ENCODE measurements at regions not wholly inside any gene's neighbourhood (a gene's known extent, or its start where the extent isn't known, plus 50 kb on each side); places are given as distances from the start of the nearest gene placed in this dataset.

DNA sequence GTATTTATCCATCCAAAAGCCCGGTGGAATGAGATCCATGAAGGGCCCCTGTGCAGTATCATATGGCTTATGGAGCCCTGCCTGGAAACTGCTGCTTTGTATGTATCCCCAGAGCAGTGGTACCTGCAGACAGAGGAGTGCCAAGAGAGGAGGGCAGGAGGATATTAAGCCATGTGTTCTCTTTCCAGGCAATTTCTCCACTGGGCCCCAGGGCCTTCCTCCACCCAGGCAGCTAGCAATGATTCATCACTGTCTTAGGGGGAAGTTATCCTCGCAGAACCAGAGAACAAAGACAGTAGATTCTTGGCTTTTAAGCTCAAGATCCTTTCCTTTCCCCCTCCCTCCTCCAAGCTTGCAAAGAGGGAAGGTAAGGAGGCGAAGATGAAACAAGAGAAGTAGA, 98.1 kb downstream of the LRRC30 start:
- CTCF ChIA-PET, result interaction anchor here (0.6 to 1.0 kb wide), 2 partner anchors 9 to 25 kb away, joined by 3 read pairs; no protein-coding TSS in a partner anchor
- Histone ChIP-seq H3K27ac (ENCODE audit: extremely low read depth, low read depth, low read length) (no peak overlapping the region), H3K4me1 (ENCODE audit: control insufficient read depth, insufficient read depth, low read length) (no peaks in the 10 kb centered on the region), H3K9me3 (ENCODE audit: control insufficient read depth, insufficient read depth, low read depth, low read length) (no peaks in the 10 kb centered on the region), H3K36me3 (ENCODE audit: control insufficient read depth in 2 of 2, insufficient read depth in 1 of 2, low read length in 2 of 2) (no peaks in the 10 kb centered on the region), H3K4me3 (ENCODE audit: low read depth, low read length) (no peak overlapping the region)
- POLR2A ChIA-PET, result no interaction called here
- TF ChIP-seq ZNF621 (tag by site-specific recombination; IDR thresholded peaks at IDR 0.05) (no peak), ZNF280D (tag by site-specific recombination; IDR thresholded peaks at IDR 0.05) (no peak), ZNF792 (tag by site-specific recombination; IDR thresholded peaks at IDR 0.05) (no peak), WT1 (tag by site-specific recombination; IDR thresholded peaks at IDR 0.05) (no peak), ZNF174 (tag by site-specific recombination; IDR thresholded peaks at IDR 0.05) (no peak), ZNF10 (tag by site-specific recombination; IDR thresholded peaks at IDR 0.05) (no peak), ZNF398 (tag by site-specific recombination; IDR thresholded peaks at IDR 0.05) (no peak), ZNF585B (tag by site-specific recombination; IDR thresholded peaks at IDR 0.05) (no peak), ZNF23 (tag by site-specific recombination; IDR thresholded peaks at IDR 0.05; ENCODE audit: borderline replicate concordance) (no peak)
- TF ChIP-seq, protein P1, sequence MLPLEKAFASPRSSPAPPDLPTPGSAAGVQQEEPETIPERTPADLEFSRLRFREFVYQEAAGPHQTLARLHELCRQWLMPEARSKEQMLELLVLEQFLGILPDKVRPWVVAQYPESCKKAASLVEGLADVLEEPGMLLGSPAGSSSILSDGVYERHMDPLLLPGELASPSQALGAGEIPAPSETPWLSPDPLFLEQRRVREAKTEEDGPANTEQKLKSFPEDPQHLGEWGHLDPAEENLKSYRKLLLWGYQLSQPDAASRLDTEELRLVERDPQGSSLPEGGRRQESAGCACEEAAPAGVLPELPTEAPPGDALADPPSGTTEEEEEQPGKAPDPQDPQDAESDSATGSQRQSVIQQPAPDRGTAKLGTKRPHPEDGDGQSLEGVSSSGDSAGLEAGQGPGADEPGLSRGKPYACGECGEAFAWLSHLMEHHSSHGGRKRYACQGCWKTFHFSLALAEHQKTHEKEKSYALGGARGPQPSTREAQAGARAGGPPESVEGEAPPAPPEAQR (tag by site-specific recombination; IDR thresholded peaks at IDR 0.05), result no peak

- no peak overlapping the region for H3K4me3 ChIP-seq (ENCODE audit: low read depth, low read length)
- no peaks in the 10 kb centered on the region; the same call in 1 of the 2 replicates for H3K4me1 ChIP-seq (ENCODE audit: control insufficient read depth, insufficient read depth, low read length)
- H3K9me3 ChIP-seq (ENCODE audit: control insufficient read depth, insufficient read depth, low read depth, low read length), result no peaks in the 10 kb centered on the region
- H3K27ac ChIP-seq (ENCODE audit: extremely low read depth, low read depth, low read length), result no peak overlapping the region
- POLR2A ChIA-PET, result no interaction called here
- TF ChIP-seq ZNF529 (tag by site-specific recombination; IDR thresholded peaks at IDR 0.05; ENCODE audit: insufficient replicate concordance) (no peak), BCL11B (tag by site-specific recombination; IDR thresholded peaks at IDR 0.05; ENCODE audit: low read depth) (no peak), AEBP2 (tag by site-specific recombination; IDR thresholded peaks at IDR 0.05; ENCODE audit: borderline replicate concordance) (no peak), EGR2 (tag by site-specific recombination; IDR thresholded peaks at IDR 0.05; ENCODE audit: low read depth) (no peak), ZNF558 (tag by site-specific recombination; IDR thresholded peaks at IDR 0.05) (no peak), ZBTB10 (tag by site-specific recombination; IDR thresholded peaks at IDR 0.05) (no peak), ZNF639 (tag by site-specific recombination; IDR thresholded peaks at IDR 0.05) (no peak)
- TF ChIP-seq, protein P2, sequence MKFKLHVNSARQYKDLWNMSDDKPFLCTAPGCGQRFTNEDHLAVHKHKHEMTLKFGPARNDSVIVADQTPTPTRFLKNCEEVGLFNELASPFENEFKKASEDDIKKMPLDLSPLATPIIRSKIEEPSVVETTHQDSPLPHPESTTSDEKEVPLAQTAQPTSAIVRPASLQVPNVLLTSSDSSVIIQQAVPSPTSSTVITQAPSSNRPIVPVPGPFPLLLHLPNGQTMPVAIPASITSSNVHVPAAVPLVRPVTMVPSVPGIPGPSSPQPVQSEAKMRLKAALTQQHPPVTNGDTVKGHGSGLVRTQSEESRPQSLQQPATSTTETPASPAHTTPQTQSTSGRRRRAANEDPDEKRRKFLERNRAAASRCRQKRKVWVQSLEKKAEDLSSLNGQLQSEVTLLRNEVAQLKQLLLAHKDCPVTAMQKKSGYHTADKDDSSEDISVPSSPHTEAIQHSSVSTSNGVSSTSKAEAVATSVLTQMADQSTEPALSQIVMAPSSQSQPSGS (tag by site-specific recombination; IDR thresholded peaks at IDR 0.05; ENCODE audit: low read depth), result no peak
- no peaks in the 10 kb centered on the region for H3K36me3 ChIP-seq (ENCODE audit: control insufficient read depth in 2 of 2, insufficient read depth in 1 of 2, low read length in 2 of 2)
- CTCF ChIA-PET, result no interaction called here
These were observed 101.6 kb downstream of the LRRC30 start for GRCh38 chr18:7332452-7332851.

Measured in HEK293 (cell line).